ENCODE measurements at regions not wholly inside any gene's neighbourhood (a gene's known extent, or its start where the extent isn't known, plus 50 kb on each side); places are given as distances from the start of the nearest gene placed in this dataset.
"Not testable (repeated sequence)": the region's sequence is repeated elsewhere in the genome, so short reads cannot be mapped to it uniquely, and the experiment has no call there.

GRCh38 chr15:36161771-36162212, 417.6 kb upstream of the CDIN1 start:
- TF ChIP-seq CTCF (conservative IDR thresholded peaks at IDR 0.05; ENCODE audit: low read depth, low read length), result no peak
- no peak for DNase-seq (ENCODE audit: low read depth)
- no peak overlapping the region for H3K4me3 ChIP-seq (ENCODE audit: low read length)

DNA sequence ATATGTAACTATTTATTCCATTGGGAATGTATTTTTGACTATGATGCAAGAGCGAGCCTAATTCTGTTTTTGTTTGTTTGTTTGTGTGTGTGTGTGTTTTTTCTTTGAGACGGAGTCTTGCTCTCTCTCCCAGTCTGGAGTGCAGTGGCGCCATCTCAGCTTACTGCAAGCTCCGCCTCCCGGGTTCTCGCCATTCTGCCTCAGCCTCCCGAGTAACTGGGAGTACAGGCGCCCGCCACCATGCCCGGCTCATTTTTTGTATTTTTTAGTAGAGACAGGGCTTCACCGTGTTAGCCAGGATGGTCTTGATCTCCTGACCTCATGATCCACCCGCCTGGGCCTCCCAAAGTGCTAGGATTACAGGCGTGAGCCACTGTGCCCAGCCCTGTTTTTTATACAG, 415.4 kb upstream of the CDIN1 start:
- DNase-seq (ENCODE audit: low read depth); H3K4me3 ChIP-seq (ENCODE audit: low read length): not testable (repeated sequence)

DNA sequence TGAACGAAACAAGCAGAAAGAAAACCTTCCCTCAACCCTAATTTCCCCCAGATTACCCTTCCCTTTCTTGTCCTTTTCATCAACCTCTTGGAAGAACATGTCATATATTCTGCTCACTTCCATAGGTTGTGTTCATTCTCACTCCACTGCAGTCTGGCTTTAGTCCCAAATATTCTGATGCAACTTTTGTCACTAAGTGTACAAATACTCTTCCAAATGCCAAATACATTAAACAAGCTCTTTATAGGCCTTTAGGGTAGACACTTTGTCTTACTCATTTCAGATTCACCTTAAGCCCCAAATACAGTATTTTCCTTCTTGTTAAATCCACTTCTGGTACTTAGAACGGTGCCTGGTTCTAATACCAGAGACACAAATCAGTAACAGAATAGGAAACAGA, 406.5 kb upstream of the CDIN1 start:
- no peak for DNase-seq (ENCODE audit: low read depth)
- TF ChIP-seq CTCF (conservative IDR thresholded peaks at IDR 0.05; ENCODE audit: low read depth, low read length), result no peak
- no peak overlapping the region for H3K4me3 ChIP-seq (ENCODE audit: low read length)

GRCh38 chr15:36175186-36175740, 404.2 kb upstream of the CDIN1 start:
- TF ChIP-seq CTCF (conservative IDR thresholded peaks at IDR 0.05; ENCODE audit: low read depth, low read length), result no peak
- DNase-seq (ENCODE audit: low read depth), result no peak
- no peak overlapping the region for H3K4me3 ChIP-seq (ENCODE audit: low read length)

GRCh38 chr15:36175741-36176291, 403.6 kb upstream of the CDIN1 start:
- H3K4me3 ChIP-seq (ENCODE audit: low read length), result no peak overlapping the region
- DNase-seq (ENCODE audit: low read depth), result no peak
- TF ChIP-seq CTCF (conservative IDR thresholded peaks at IDR 0.05; ENCODE audit: low read depth, low read length), result no peak

GRCh38 chr15:36177590-36178302, 401.7 kb upstream of the CDIN1 start:
- H3K4me3 ChIP-seq (ENCODE audit: low read length), result no peak overlapping the region
- no peak for DNase-seq (ENCODE audit: low read depth)
- no peak for TF ChIP-seq CTCF (conservative IDR thresholded peaks at IDR 0.05; ENCODE audit: low read depth, low read length)

- TF ChIP-seq CTCF (conservative IDR thresholded peaks at IDR 0.05; ENCODE audit: low read depth, low read length), result no peak
- no peak overlapping the region for H3K4me3 ChIP-seq (ENCODE audit: low read length)
- no peak for DNase-seq (ENCODE audit: low read depth)
These were observed 401.2 kb upstream of the CDIN1 start for GRCh38 chr15:36178303-36178633.

All from retinal pigment epithelial cell (primary cell).